ENCODE measurements at regions not wholly inside any gene's neighbourhood (a gene's known extent, or its start where the extent isn't known, plus 50 kb on each side); places are given as distances from the start of the nearest gene placed in this dataset.

GRCh38 chr19:32241932-32242710 is 103.3 kb upstream of the ZNF507 start:
- no peak for TF ChIP-seq POU2F2 (IDR thresholded peaks at IDR 0.05; ENCODE audit: low read depth, low read length)
- no peak for TF ChIP-seq POLR2A (IDR thresholded peaks at IDR 0.05; ENCODE audit: low read depth, low read length)
- TF ChIP-seq SPI1 (IDR thresholded peaks at IDR 0.05; ENCODE audit: low read depth, low read length) = no peak
- no peak for TF ChIP-seq POLR2AphosphoS5 (IDR thresholded peaks at IDR 0.05; ENCODE audit: low read depth, low read length)
- no peak for TF ChIP-seq TAF1 (IDR thresholded peaks at IDR 0.05; ENCODE audit: low read depth, low read length)
- TF ChIP-seq PAX5 (IDR thresholded peaks at IDR 0.05; ENCODE audit: insufficient read depth, low read length, severe bottlenecking) = no peak
- FAIRE-seq = no peak
- DNase-seq (ENCODE audit: insufficient read length, low spot score) = no peak

GRCh38 chr19:32246006-32246405 is 99.4 kb upstream of the ZNF507 start:
- FAIRE-seq = no peak
- no peak for DNase-seq (ENCODE audit: insufficient read length, low spot score)
- TF ChIP-seq SPI1 (IDR thresholded peaks at IDR 0.05; ENCODE audit: low read depth, low read length) = no peak
- TF ChIP-seq POLR2AphosphoS5 (IDR thresholded peaks at IDR 0.05; ENCODE audit: low read depth, low read length) = no peak
- TF ChIP-seq POU2F2 (IDR thresholded peaks at IDR 0.05; ENCODE audit: low read depth, low read length) = no peak
- no peak for TF ChIP-seq POLR2A (IDR thresholded peaks at IDR 0.05; ENCODE audit: low read depth, low read length)
- TF ChIP-seq PAX5 (IDR thresholded peaks at IDR 0.05; ENCODE audit: insufficient read depth, low read length, severe bottlenecking) = no peak
- no peak for TF ChIP-seq TAF1 (IDR thresholded peaks at IDR 0.05; ENCODE audit: low read depth, low read length)

DNA sequence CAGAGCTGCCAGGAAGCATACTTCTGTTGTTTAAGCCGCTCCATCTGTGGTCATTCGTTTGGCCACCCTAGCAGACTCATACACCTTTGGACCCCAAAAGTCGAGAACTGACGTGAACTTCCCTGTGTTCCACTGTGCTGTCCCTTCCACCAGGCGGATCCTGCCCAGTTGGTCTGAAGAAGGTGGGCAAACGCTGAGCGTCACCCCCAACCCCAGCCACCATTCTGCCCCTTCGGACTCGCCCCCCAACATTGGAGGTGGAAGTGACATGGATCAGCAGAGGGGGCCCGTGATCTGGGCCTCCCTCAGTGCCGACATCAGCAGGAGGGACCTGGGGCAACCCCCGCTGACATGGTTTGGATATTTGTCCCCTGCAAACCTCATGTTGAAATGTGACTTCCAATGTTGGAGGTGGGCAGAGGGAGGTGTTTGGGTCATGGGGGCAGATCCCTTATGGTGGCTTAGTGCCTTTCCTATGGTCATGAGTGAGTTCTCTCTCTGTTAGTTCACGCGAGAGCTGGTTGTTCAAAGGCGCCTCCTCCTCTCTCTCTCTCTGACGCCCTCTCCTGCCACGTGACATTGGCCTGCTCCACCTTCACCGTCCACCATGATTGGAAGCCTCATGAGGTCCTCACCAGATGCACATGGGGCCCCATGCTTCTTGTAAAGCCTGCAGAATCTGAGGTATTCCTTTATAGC is 93.6 kb upstream of the ZNF507 start:
- no peak for FAIRE-seq
- TF ChIP-seq POLR2AphosphoS5 (IDR thresholded peaks at IDR 0.05; ENCODE audit: low read depth, low read length) = no peak
- TF ChIP-seq PAX5 (IDR thresholded peaks at IDR 0.05; ENCODE audit: insufficient read depth, low read length, severe bottlenecking) = no peak
- no peak for TF ChIP-seq POLR2A (IDR thresholded peaks at IDR 0.05; ENCODE audit: low read depth, low read length)
- no peak for TF ChIP-seq POU2F2 (IDR thresholded peaks at IDR 0.05; ENCODE audit: low read depth, low read length)
- TF ChIP-seq TAF1 (IDR thresholded peaks at IDR 0.05; ENCODE audit: low read depth, low read length) = no peak
- no peak for TF ChIP-seq SPI1 (IDR thresholded peaks at IDR 0.05; ENCODE audit: low read depth, low read length)
- DNase-seq (ENCODE audit: insufficient read length, low spot score) = no peak

- FAIRE-seq (no peak), DNase-seq (ENCODE audit: insufficient read length, low spot score) (no peak)
- no peak for TF ChIP-seq SPI1 (IDR thresholded peaks at IDR 0.05; ENCODE audit: low read depth, low read length)
Observed at GRCh38 chr19:32252333-32252669, 93.1 kb upstream of the ZNF507 start.

- FAIRE-seq (no peak), DNase-seq (ENCODE audit: insufficient read length, low spot score) (no peak)
- no peak for TF ChIP-seq POLR2AphosphoS5 (IDR thresholded peaks at IDR 0.05; ENCODE audit: low read depth, low read length)
- no peak for TF ChIP-seq TAF1 (IDR thresholded peaks at IDR 0.05; ENCODE audit: low read depth, low read length)
- TF ChIP-seq SPI1 (IDR thresholded peaks at IDR 0.05; ENCODE audit: low read depth, low read length) = no peak
- no peak for TF ChIP-seq POU2F2 (IDR thresholded peaks at IDR 0.05; ENCODE audit: low read depth, low read length)
- TF ChIP-seq PAX5 (IDR thresholded peaks at IDR 0.05; ENCODE audit: insufficient read depth, low read length, severe bottlenecking) = no peak
- no peak for TF ChIP-seq POLR2A (IDR thresholded peaks at IDR 0.05; ENCODE audit: low read depth, low read length)
Observed at GRCh38 chr19:32253683-32254508, 91.5 kb upstream of the ZNF507 start.

GRCh38 chr19:32254509-32254890 is 90.9 kb upstream of the ZNF507 start:
- FAIRE-seq (no peak), DNase-seq (ENCODE audit: insufficient read length, low spot score) (no peak)
- no peak for TF ChIP-seq TAF1 (IDR thresholded peaks at IDR 0.05; ENCODE audit: low read depth, low read length)
- no peak for TF ChIP-seq PAX5 (IDR thresholded peaks at IDR 0.05; ENCODE audit: insufficient read depth, low read length, severe bottlenecking)
- TF ChIP-seq POLR2AphosphoS5 (IDR thresholded peaks at IDR 0.05; ENCODE audit: low read depth, low read length) = no peak
- no peak for TF ChIP-seq POU2F2 (IDR thresholded peaks at IDR 0.05; ENCODE audit: low read depth, low read length)
- TF ChIP-seq POLR2A (IDR thresholded peaks at IDR 0.05; ENCODE audit: low read depth, low read length) = no peak
- no peak for TF ChIP-seq SPI1 (IDR thresholded peaks at IDR 0.05; ENCODE audit: low read depth, low read length)

DNA sequence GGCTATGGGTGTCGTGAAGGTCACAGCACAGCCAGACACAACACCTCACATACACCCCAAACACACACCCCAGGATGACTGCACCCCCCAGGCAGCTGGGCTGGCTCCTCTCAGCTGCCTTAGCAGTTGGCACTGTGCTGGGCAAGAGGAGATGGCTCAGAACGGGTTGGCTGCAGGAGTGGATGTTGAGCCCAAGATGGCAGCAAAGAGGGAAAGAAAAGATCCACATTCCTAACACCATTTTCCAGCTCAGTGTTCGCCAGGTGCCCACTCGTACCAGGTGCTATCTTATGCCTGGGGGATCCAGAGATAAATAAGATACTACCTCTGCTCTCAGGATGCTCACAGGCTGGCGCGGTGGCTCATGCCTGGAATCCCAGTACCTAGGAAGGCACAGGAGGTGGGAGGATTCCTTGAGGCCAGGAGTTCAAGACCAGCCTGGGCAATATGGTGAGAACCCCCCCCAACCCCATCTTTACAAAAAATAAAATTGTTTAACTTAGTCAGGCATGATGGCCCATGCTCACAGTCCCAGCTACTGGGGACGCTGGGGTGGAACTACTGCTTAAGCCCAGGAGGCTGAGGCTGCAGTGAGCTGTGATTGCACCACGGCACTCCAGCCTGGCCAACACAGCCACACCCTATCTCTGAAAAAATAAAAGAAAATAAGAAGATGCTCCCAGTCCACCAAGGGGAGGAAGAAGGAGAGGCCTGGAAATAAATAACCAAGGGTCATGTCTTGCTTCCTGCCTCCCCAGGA is 89.7 kb upstream of the ZNF507 start:
- no peak for TF ChIP-seq SPI1 (IDR thresholded peaks at IDR 0.05; ENCODE audit: low read depth, low read length)
- no peak for TF ChIP-seq POLR2A (IDR thresholded peaks at IDR 0.05; ENCODE audit: low read depth, low read length)
- TF ChIP-seq POU2F2 (IDR thresholded peaks at IDR 0.05; ENCODE audit: low read depth, low read length) = no peak
- no peak for TF ChIP-seq TAF1 (IDR thresholded peaks at IDR 0.05; ENCODE audit: low read depth, low read length)
- TF ChIP-seq PAX5 (IDR thresholded peaks at IDR 0.05; ENCODE audit: insufficient read depth, low read length, severe bottlenecking) = no peak
- TF ChIP-seq POLR2AphosphoS5 (IDR thresholded peaks at IDR 0.05; ENCODE audit: low read depth, low read length) = no peak
- DNase-seq (ENCODE audit: insufficient read length, low spot score) (no peak), FAIRE-seq (no peak)

DNA sequence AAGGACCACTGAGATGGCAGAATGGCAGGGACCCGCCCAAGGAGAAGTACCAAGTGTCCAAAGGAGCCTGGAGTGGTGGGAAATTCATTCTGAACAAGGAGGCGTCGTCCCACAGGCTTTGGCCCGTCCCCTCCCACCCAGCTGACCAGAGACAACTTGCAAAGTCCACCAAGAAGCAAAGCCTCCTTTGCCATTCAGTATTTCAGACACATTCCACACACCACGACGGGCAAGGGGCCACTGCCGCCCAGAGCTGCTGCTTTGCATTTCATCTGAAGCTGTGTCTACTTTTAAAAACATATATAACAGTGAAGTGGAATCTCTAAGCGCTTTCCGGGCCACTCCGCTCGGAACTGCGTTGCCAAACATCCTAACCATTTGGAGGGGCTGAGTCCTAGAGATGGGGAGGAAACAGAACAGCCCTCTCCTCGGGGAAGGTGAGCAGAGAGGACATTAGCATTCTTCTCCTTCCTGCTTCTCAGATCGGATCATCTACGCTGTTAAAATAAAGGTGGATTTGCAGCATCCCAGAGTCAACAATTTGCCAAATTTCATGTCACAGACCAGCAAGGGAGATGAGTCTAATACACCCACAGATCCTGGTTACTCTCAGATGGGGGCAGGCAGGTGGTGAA is 89.0 kb upstream of the ZNF507 start:
- no peak for DNase-seq (ENCODE audit: insufficient read length, low spot score)
- TF ChIP-seq PAX5 (IDR thresholded peaks at IDR 0.05; ENCODE audit: insufficient read depth, low read length, severe bottlenecking) = no peak
- TF ChIP-seq TAF1 (IDR thresholded peaks at IDR 0.05; ENCODE audit: low read depth, low read length) = no peak
- no peak for TF ChIP-seq POU2F2 (IDR thresholded peaks at IDR 0.05; ENCODE audit: low read depth, low read length)
- no peak for TF ChIP-seq SPI1 (IDR thresholded peaks at IDR 0.05; ENCODE audit: low read depth, low read length)
- TF ChIP-seq POLR2AphosphoS5 (IDR thresholded peaks at IDR 0.05; ENCODE audit: low read depth, low read length) = no peak
- no peak for TF ChIP-seq POLR2A (IDR thresholded peaks at IDR 0.05; ENCODE audit: low read depth, low read length)
- no peak for FAIRE-seq
